CD4-positive, alpha-beta T cell treated with Interleukin-2 at 100 ng/mL for 4 hours (primary cell): ENCODE measurements at regions not wholly inside any gene's neighbourhood (a gene's known extent, or its start where the extent isn't known, plus 50 kb on each side); places are given as distances from the start of the nearest gene placed in this dataset.
"Not testable (repeated sequence)": the region's sequence is repeated elsewhere in the genome, so short reads cannot be mapped to it uniquely, and the experiment has no call there.

Source experiments
- DNase-seq: peaks from one replicate; pipeline ENCODE4 v3.0.0-alpha.2; 2020; ENCODE audit warnings: low spot score

DNA sequence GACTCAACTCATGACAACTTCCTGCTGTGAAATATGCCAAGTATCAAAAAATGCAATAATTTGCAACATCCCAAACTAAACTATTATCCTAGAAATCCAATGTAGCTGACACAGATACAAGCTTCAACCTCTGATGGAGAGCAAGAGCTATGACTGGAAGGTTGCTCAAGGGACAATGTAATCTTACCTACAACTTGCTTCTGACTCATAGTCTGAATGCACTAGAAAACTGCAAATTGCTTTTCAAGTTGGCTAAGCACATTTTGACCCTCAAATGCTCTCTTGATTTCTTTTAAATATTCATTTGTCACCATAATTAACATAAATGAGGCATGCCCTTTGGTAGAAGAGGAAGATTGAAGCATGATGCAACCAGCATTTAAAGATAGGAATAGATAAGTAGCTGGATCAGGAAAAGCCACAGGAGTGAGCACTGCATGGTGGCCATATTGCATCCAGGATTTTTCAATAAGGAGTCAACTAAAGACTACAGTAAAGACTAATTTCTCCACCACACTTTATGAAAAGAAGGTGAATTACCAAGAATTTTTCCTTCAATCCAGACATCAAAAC lies 630.8 kb upstream of the GBE1 start:
- DNase-seq, result no peak

- DNase-seq, result no peak
Observed at GRCh38 chr3:82390868-82391267, 629.4 kb upstream of the GBE1 start.

GRCh38 chr3:82386647-82387046 lies 625.2 kb upstream of the GBE1 start:
- DNase-seq, result no peak

DNA sequence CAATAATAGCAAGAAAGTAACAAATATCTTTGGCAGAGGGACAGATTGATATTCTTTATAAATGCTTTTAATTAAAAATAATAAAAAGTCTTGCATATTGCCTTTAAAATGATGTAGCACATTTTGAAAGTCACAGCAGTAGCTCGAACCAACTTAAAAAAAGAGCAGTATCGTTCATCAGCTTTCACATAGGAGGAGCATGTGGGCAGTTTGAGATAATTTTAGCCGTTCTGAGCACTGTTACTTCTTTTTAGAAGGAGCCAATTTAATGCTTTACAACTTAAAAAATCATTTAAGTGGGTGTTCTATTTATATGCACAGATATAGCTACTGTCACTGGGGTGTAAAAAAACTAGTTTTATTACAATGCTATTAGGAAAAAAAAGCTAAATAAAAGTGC lies 622.7 kb upstream of the GBE1 start:
- DNase-seq, result no peak

DNA sequence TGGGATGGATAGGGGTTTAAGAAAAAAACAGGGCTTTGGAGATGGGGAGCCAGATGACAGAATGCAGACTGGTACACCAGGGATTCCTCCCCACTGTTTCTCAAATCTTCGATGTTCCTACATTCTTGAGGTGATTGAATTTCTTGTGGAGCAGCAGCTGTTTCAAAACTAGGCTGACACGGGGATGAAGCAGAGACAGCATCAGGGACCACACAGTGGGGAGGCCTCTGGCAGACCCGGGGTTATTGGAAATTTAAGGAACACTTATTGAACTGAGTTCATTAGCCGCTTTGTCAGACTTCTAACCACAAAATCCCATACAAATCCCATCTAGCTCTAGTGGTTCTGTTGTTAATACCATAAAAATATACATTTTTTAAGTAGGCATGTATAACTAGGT lies 621.4 kb upstream of the GBE1 start:
- DNase-seq, result no peak

GRCh38 chr3:82378392-82378791 lies 616.9 kb upstream of the GBE1 start:
- DNase-seq, result no peak

DNA sequence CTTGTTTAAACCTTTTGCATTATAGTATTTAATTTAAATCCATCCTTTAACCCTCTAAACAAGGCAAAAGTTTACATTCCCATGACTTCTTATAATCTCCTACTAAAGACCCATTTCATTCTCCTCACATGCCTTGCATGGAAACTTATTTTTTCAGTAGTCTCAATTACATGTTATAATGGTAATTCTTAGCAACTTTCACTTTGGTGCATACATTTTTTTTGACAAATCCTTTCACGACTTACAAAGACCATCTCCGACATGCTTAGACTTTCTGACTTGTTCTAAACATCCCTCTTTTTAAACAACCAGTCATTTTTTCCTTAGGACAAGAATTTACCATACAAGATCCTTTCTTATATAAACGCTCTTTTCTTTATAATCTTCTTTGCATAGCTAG lies 615.4 kb upstream of the GBE1 start:
- no peak for DNase-seq

- not testable (repeated sequence) for DNase-seq
Observed at GRCh38 chr3:82373833-82374232, 612.4 kb upstream of the GBE1 start.

- no peak for DNase-seq
Observed at GRCh38 chr3:82364827-82365226, 603.4 kb upstream of the GBE1 start.

GRCh38 chr3:82363131-82363530 lies 601.7 kb upstream of the GBE1 start:
- no peak for DNase-seq

GRCh38 chr3:82355228-82355627 lies 593.8 kb upstream of the GBE1 start:
- DNase-seq, result no peak

GRCh38 chr3:82354228-82354627 lies 592.8 kb upstream of the GBE1 start:
- no peak for DNase-seq

- DNase-seq, result no peak
Observed at GRCh38 chr3:82353306-82354171, 592.1 kb upstream of the GBE1 start.

GRCh38 chr3:82347585-82347984 lies 586.1 kb upstream of the GBE1 start:
- no peak for DNase-seq

DNA sequence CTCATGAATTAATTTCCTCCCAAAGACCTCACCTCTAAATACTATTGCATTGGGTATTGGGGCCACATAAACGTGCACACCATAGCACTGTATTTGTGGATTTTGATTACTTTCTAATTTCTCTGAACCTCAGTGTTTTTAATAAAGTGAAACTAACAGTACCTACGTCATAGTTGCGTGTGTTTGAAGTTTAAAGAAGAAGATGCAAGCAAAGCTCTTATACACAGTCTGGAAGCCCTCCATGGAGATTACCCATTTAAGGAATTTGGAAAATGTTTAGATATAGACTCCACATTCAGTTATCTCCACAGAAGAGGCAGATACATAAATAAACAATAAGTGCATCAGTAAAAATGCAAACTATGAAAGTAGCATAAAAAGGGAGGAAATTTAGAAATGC lies 581.1 kb upstream of the GBE1 start:
- no peak for DNase-seq

DNA sequence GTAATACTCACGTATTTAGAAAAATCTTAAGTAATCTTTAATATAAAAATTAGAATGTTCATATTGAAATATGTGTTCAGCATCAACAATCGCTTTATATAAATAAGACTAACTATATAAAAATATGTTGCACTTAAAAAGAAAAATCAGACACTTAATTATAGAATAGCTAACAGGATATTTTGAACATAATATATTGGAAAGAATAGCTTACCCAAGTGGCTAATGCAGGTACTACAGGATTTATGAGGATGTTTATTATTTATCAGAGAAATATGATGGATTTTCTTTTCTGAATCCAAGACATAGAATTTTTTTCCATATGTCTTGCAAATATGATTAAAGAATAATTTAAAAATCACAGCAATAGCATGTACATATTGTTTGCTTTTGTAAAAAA lies 567.9 kb upstream of the GBE1 start:
- DNase-seq, result no peak

- DNase-seq, result no peak
Observed at GRCh38 chr3:82311901-82312300, 550.5 kb upstream of the GBE1 start.

- DNase-seq, result no peak
Observed at GRCh38 chr3:82308755-82309154, 547.3 kb upstream of the GBE1 start.

GRCh38 chr3:82306189-82306588 lies 544.7 kb upstream of the GBE1 start:
- no peak for DNase-seq

GRCh38 chr3:82294609-82295008 lies 533.2 kb upstream of the GBE1 start:
- no peak for DNase-seq

- no peak for DNase-seq
Observed at GRCh38 chr3:82293867-82294266, 532.4 kb upstream of the GBE1 start.

DNA sequence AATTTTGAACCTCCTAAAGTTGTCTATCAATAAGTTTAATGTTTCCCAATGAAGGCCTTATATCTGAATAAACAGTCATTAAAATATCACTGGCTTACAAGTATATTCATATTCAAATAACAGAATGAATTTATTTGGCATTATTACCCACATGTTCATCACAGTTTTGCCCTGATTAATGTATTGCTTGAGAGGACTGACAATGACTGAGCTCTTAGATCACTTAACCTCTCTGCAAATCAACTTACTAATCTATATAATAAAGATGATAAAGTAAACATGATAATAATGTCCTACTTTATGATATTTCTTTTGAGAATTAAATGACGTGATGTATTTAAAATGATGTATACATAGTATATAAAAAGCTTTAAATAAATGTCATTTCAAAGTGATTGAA lies 532.0 kb upstream of the GBE1 start:
- DNase-seq, result no peak

- DNase-seq, result no peak
Observed at GRCh38 chr3:82287562-82287961, 526.1 kb upstream of the GBE1 start.

DNA sequence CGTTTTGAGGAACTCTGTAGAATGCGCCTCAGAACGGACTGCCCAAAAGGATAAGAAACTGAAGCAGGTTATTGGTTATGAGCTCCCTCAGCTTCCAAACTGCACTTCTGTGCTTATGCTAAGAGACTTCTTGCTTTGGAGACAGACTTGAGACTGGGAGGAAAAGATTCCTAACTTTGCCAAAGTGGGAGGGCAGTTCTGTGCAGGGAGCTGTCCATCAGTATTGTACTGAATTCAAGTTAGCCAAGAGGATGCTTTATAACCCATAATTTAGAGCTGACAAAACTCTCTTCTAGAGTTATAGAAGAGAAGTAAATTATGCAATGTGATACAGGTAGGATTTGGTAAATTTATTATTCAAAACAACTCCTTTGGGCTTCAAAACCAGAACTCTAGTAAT lies 519.8 kb upstream of the GBE1 start:
- no peak for DNase-seq
